ENCODE measurements at regions not wholly inside any gene's neighbourhood (a gene's known extent, or its start where the extent isn't known, plus 50 kb on each side); places are given as distances from the start of the nearest gene placed in this dataset.

DNA sequence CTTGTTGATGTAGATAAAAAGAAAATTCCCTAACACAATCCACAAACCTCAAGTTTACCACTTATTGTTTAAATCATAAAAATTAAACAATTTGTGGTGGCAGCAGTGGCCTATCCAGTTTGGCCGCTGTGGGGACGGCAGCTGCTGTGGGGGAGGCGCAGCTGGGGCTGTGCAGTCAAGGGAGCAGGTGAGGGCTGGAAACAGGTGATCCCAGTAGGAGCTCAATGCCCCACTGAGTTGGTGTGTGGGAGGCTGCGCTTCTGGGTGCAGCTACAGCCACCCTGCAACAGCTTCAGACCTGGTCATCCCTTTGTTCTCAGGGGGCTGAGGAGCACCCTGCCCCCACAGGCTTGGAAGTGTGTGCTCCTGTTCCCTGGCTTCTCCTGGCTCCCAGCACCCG lies 266.0 kb upstream of the FSIP2 start:
- no peak for TF ChIP-seq SIN3A (conservative IDR thresholded peaks at IDR 0.05 in 1 of 2, IDR thresholded peaks at IDR 0.05 in 1 of 2; ENCODE audit: low read depth in 1 of 2, low read length in 2 of 2)
- no peak for TF ChIP-seq BCL11A (IDR thresholded peaks at IDR 0.05; ENCODE audit: low read depth in 2 of 2, low read length in 2 of 2)
- TF ChIP-seq RFX5 (IDR thresholded peaks at IDR 0.05; ENCODE audit: borderline replicate concordance, low read depth, low read length): no peak
- no peak for TF ChIP-seq CHD2 (IDR thresholded peaks at IDR 0.05; ENCODE audit: low read length)
- no peak for TF ChIP-seq SP4 (IDR thresholded peaks at IDR 0.05; ENCODE audit: low read length)
- no peak for TF ChIP-seq NRF1 (IDR thresholded peaks at IDR 0.05; ENCODE audit: low read depth, low read length)
- TF ChIP-seq KDM4A (IDR thresholded peaks at IDR 0.05; ENCODE audit: low read depth, low read length, severe bottlenecking): no peak
- TF ChIP-seq SP1 (IDR thresholded peaks at IDR 0.05; ENCODE audit: low read depth, low read length): no peak
- TF ChIP-seq, protein P1, sequence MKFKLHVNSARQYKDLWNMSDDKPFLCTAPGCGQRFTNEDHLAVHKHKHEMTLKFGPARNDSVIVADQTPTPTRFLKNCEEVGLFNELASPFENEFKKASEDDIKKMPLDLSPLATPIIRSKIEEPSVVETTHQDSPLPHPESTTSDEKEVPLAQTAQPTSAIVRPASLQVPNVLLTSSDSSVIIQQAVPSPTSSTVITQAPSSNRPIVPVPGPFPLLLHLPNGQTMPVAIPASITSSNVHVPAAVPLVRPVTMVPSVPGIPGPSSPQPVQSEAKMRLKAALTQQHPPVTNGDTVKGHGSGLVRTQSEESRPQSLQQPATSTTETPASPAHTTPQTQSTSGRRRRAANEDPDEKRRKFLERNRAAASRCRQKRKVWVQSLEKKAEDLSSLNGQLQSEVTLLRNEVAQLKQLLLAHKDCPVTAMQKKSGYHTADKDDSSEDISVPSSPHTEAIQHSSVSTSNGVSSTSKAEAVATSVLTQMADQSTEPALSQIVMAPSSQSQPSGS (IDR thresholded peaks at IDR 0.05; ENCODE audit: low read length): no peak
- TF ChIP-seq SIRT6 (IDR thresholded peaks at IDR 0.05; ENCODE audit: low read length): no peak

More for the DNA sequence above, 266.0 kb upstream of the FSIP2 start:
- H2AFZ ChIP-seq (ENCODE audit: low read length): no peak overlapping the region
- no peak overlapping the region for H3K14ac ChIP-seq (ENCODE audit: insufficient read length)
- no peaks in the 10 kb centered on the region for H3K9me3 ChIP-seq (ENCODE audit: insufficient read depth in 2 of 2, low read depth in 1 of 2, low read length in 1 of 2)
- H3K79me2 ChIP-seq (ENCODE audit: control insufficient read depth in 1 of 2, insufficient read depth in 2 of 2, low read length in 2 of 2): no peaks in the 10 kb centered on the region
- CTCF ChIA-PET (ENCODE audit: partially characterized antibody): interaction anchor here (1.8 kb wide), 1 partner anchor 183 kb away, joined by 4 read pairs; no protein-coding TSS in a partner anchor
- no peak overlapping the region for H3K27ac ChIP-seq (ENCODE audit: low read depth, low read length)
- no peak overlapping the region for H2BK12ac ChIP-seq (ENCODE audit: low read depth, low read length)
- WGBS, 2 experiments (ENCODE audit: extremely low coverage in 1 of 2, insufficient coverage in 1 of 2, insufficient read length in 1 of 2, insufficient replicate concordance in 2 of 2, low coverage in 1 of 2, low lambda C conversion rate in 2 of 2, missing lambda C conversion rate in 1 of 2): 92% methylated on average over 5 of the region's 5 CpGs; no CpG with 5 or more reads in 1 of the 2 experiments
- no peaks in the 10 kb centered on the region for H4K20me1 ChIP-seq (replicated peaks in 1 of 2; ENCODE audit: control insufficient read depth in 1 of 2, insufficient read depth in 2 of 2, low read length in 2 of 2)
- no peaks in the 10 kb centered on the region for H3K27me3 ChIP-seq (replicated peaks in 1 of 4; ENCODE audit: control insufficient read depth in 3 of 4, extremely low read depth in 1 of 4, insufficient read depth in 3 of 4, low read length in 3 of 4)
- H3K79me1 ChIP-seq (ENCODE audit: low read depth, low read length): no peaks in the 10 kb centered on the region
- H3K9ac ChIP-seq (replicated peaks in 1 of 4; ENCODE audit: extremely low read depth in 1 of 4, low read depth in 3 of 4, low read length in 3 of 4): no peak overlapping the region
- H3K4me2 ChIP-seq (ENCODE audit: insufficient read depth in 1 of 2, low read depth in 2 of 2, low read length in 2 of 2): no peak overlapping the region
- FAIRE-seq (no peak), DNase-seq (ENCODE audit: low read depth in 1 of 2, low spot score in 2 of 2) (no peak)
- no peak overlapping the region for H3K23ac ChIP-seq (ENCODE audit: insufficient read length)
- no peak overlapping the region for H4K5ac ChIP-seq (ENCODE audit: insufficient read length, low read depth, low read length)
- H3K18ac ChIP-seq (ENCODE audit: extremely low read depth, low read length): no peak overlapping the region
- no peak overlapping the region for H3K56ac ChIP-seq (replicated peaks; ENCODE audit: insufficient read length, low read depth, low read length)
- H3K23me2 ChIP-seq (ENCODE audit: low read depth, low read length): no peaks in the 10 kb centered on the region
- no peak overlapping the region for H3K4ac ChIP-seq (replicated peaks; ENCODE audit: insufficient read length, low read depth, low read length)
- no peak overlapping the region for H4K91ac ChIP-seq (replicated peaks; ENCODE audit: insufficient read length, low read length)
- POLR2A ChIA-PET (ENCODE audit: partially characterized antibody): no interaction called here
- peaks cover 0 to 18% (median 4%) of the 10 kb centered on the region in 4 experiments; a peak in 5 of 7 replicates for H3K4me1 ChIP-seq (replicated peaks in 1 of 4; ENCODE audit: control insufficient read depth in 3 of 4, insufficient read depth in 4 of 4, low read length in 3 of 4)
- H4K8ac ChIP-seq (ENCODE audit: extremely low read depth, insufficient read depth, low read length): no peak overlapping the region
- no peak overlapping the region for H2AK5ac ChIP-seq (ENCODE audit: low read depth, low read length)
- peaks cover 0 to 3% (median 0%) of the 10 kb centered on the region in 4 experiments; a peak in 1 of 8 replicates for H3K36me3 ChIP-seq (ENCODE audit: control insufficient read depth in 2 of 4, insufficient read depth in 4 of 4, low read length in 3 of 4)
- H3K4me3 ChIP-seq (ENCODE audit: extremely low read depth in 1 of 4, insufficient read depth in 2 of 4, low read depth in 3 of 4, low read length in 4 of 4): no peak overlapping the region
- no peak overlapping the region for H2BK120ac ChIP-seq (replicated peaks; ENCODE audit: low read depth, low read length)
- no peak overlapping the region for H2BK15ac ChIP-seq (ENCODE audit: low read length)
- H2BK5ac ChIP-seq (ENCODE audit: low read depth, low read length): no peak overlapping the region
- no peak overlapping the region for H2BK20ac ChIP-seq (ENCODE audit: low read length)

Data from H1 (cell line).